H1 (cell line): ENCODE measurements at regions not wholly inside any gene's neighbourhood (a gene's known extent, or its start where the extent isn't known, plus 50 kb on each side); places are given as distances from the start of the nearest gene placed in this dataset.

ENCODE experiments used
- CTCF ChIA-PET: fragments of 300-600 bp; sonication (Branson Sonifier 250); formaldehyde crosslinking; loops from one replicate; lab custom pipeline; 2021; ENCODE audit not compliant: partially characterized antibody; lab: Charles Lee
- POLR2A ChIA-PET: fragments of 300-600 bp; sonication (Branson Sonifier 250); formaldehyde crosslinking; loops from one replicate; lab custom pipeline; 2021; ENCODE audit warnings: inconsistent platforms; ENCODE audit not compliant: partially characterized antibody; lab: Charles Lee
- DNase-seq, 2 experiments: peaks; one replicate each; pipeline versions ENCODE4 v3.0.0 to v3.0.0-alpha.2; 2010 to 2022; ENCODE audit warnings: low spot score in 2 of 2, low read depth in 1 of 2, mixed read lengths in 1 of 2
- FAIRE-seq: peaks from 2 replicates; lab custom pipeline; 2011; peaks lifted over from hg19 to GRCh38; lab: Jason Lieb, UNC
- H2AFZ ChIP-seq: 2 replicates; pipeline ENCODE4 v1.8.1; 2012; ENCODE audit warnings: low read length, inconsistent platforms
- H2AK5ac ChIP-seq: 2 replicates; pipeline ENCODE4 v1.6.1; 2013; ENCODE audit warnings: low read depth, low read length
- H2BK120ac ChIP-seq: replicated peaks from 2 replicates; pipeline ENCODE3; 2013; ENCODE audit warnings: low read depth, low read length, inconsistent platforms
- H2BK12ac ChIP-seq: 2 replicates; pipeline ENCODE4 v1.6.1; 2013; ENCODE audit warnings: low read depth, low read length
- H2BK15ac ChIP-seq: 2 replicates; pipeline ENCODE4 v1.6.1; 2013; ENCODE audit warnings: low read length
- H2BK20ac ChIP-seq: 2 replicates; pipeline ENCODE4 v1.6.1; 2013; ENCODE audit warnings: low read length
- H2BK5ac ChIP-seq: 2 replicates; pipeline ENCODE4 v1.6.1; 2013; ENCODE audit warnings: low read depth, low read length
- H3K14ac ChIP-seq: 2 replicates; pipeline ENCODE4 v1.6.1; 2013; ENCODE audit warnings: inconsistent platforms; ENCODE audit not compliant: insufficient read length
- H3K18ac ChIP-seq: 2 replicates; pipeline ENCODE4 v1.6.1; 2013; ENCODE audit warnings: low read length; ENCODE audit errors: extremely low read depth
- H3K23ac ChIP-seq: 2 replicates; pipeline ENCODE4 v1.6.1; 2013; ENCODE audit warnings: inconsistent platforms; ENCODE audit not compliant: insufficient read length
- H3K23me2 ChIP-seq: 2 replicates; pipeline ENCODE4 v1.6.1; 2013; ENCODE audit warnings: low read depth, low read length
- H3K27ac ChIP-seq: 2 replicates; pipeline ENCODE4 v1.6.1; 2011; ENCODE audit warnings: low read depth, low read length, inconsistent platforms
- H3K27me3 ChIP-seq, 4 experiments: replicated peaks in 1 of 4; 1 replicate in 1 of 4; 2 replicates in 3 of 4; pipeline versions ENCODE4 v1.6.1 to v1.8.1; 2011 to 2013; ENCODE audit warnings: low read length in 3 of 4, mild to moderate bottlenecking in 3 of 4, inconsistent platforms in 2 of 4, mixed read lengths in 2 of 4, moderate library complexity in 1 of 4; ENCODE audit not compliant: control insufficient read depth in 3 of 4, insufficient read depth in 3 of 4; ENCODE audit errors: extremely low read depth in 1 of 4
- H3K36me3 ChIP-seq, 4 experiments: 2 replicates each; pipeline versions ENCODE4 v1.6.1 to v1.8.1; 2011 to 2013; ENCODE audit warnings: mild to moderate bottlenecking in 4 of 4, low read length in 3 of 4, moderate library complexity in 2 of 4, control low read depth in 1 of 4, inconsistent platforms in 1 of 4; ENCODE audit not compliant: insufficient read depth in 4 of 4, control insufficient read depth in 2 of 4
- H3K4ac ChIP-seq: replicated peaks from 2 replicates; pipeline ENCODE3; 2013; ENCODE audit warnings: low read length, low read depth, mixed read lengths, inconsistent platforms; ENCODE audit not compliant: insufficient read length
- H3K4me1 ChIP-seq, 4 experiments: replicated peaks in 1 of 4; 1 replicate in 1 of 4; 2 replicates in 3 of 4; pipeline versions ENCODE4 v1.6.1 to v1.8.1; 2011 to 2013; ENCODE audit warnings: low read length in 3 of 4, inconsistent platforms in 2 of 4, mixed read lengths in 1 of 4; ENCODE audit not compliant: insufficient read depth in 4 of 4, control insufficient read depth in 3 of 4
- H3K4me2 ChIP-seq, 2 experiments: 2 replicates each; pipeline versions ENCODE4 v1.6.1 to v1.8.1; 2011 to 2013; ENCODE audit warnings: low read depth in 2 of 2, low read length in 2 of 2, control low read depth in 1 of 2, inconsistent platforms in 1 of 2, mild to moderate bottlenecking in 1 of 2; ENCODE audit not compliant: insufficient read depth in 1 of 2
- H3K4me3 ChIP-seq, 4 experiments: fragments of 200-600, 300-600 bp in 1 of 4; sonication (generic), shearing (Covaris generic), sonication (Bioruptor Twin) in 1 of 4; 2 replicates each; pipeline versions ENCODE4 v1.5.1 to v1.8.1; 2011 to 2016; ENCODE audit warnings: low read length in 4 of 4, low read depth in 3 of 4, control low read depth in 2 of 4, inconsistent platforms in 2 of 4, mild to moderate bottlenecking in 2 of 4, mixed read lengths in 1 of 4, moderate library complexity in 1 of 4; ENCODE audit not compliant: insufficient read depth in 2 of 4; ENCODE audit errors: extremely low read depth in 1 of 4
- H3K56ac ChIP-seq: replicated peaks from 2 replicates; pipeline ENCODE3; 2013; ENCODE audit warnings: low read depth, mild to moderate bottlenecking, mixed read lengths, low read length, inconsistent platforms; ENCODE audit not compliant: insufficient read length
- H3K79me1 ChIP-seq: 2 replicates; pipeline ENCODE4 v1.6.1; 2013; ENCODE audit warnings: low read depth, low read length, control low read depth
- H3K79me2 ChIP-seq, 2 experiments: 2 replicates each; pipeline versions ENCODE4 v1.6.1 to v1.8.1; 2012 to 2013; ENCODE audit warnings: low read length in 2 of 2, mild to moderate bottlenecking in 2 of 2, inconsistent platforms in 1 of 2; ENCODE audit not compliant: insufficient read depth in 2 of 2, control insufficient read depth in 1 of 2
- H3K9ac ChIP-seq, 4 experiments: replicated peaks in 1 of 4; 1 replicate in 1 of 4; 2 replicates in 3 of 4; pipeline versions ENCODE4 v1.6.1 to v1.8.1; 2011 to 2013; ENCODE audit warnings: low read depth in 3 of 4, low read length in 3 of 4, control low read depth in 2 of 4, mild to moderate bottlenecking in 2 of 4, moderate library complexity in 2 of 4, inconsistent platforms in 1 of 4; ENCODE audit errors: extremely low read depth in 1 of 4
- H3K9me3 ChIP-seq, 2 experiments: 2 replicates each; pipeline versions ENCODE4 v1.6.1 to v1.8.1; 2012 to 2013; ENCODE audit warnings: mild to moderate bottlenecking in 2 of 2, moderate library complexity in 2 of 2, control low read depth in 1 of 2, inconsistent platforms in 1 of 2, low read depth in 1 of 2, low read length in 1 of 2, mixed read lengths in 1 of 2; ENCODE audit not compliant: insufficient read depth in 2 of 2
- H4K20me1 ChIP-seq, 2 experiments: replicated peaks in 1 of 2; 2 replicates each; pipeline versions ENCODE3 to v1.8.1; 2011 to 2013; ENCODE audit warnings: inconsistent platforms in 2 of 2, low read length in 2 of 2, mild to moderate bottlenecking in 1 of 2; ENCODE audit not compliant: insufficient read depth in 2 of 2, control insufficient read depth in 1 of 2
- H4K5ac ChIP-seq: 2 replicates; pipeline ENCODE4 v1.6.1; 2013; ENCODE audit warnings: low read length, low read depth, mixed read lengths, inconsistent platforms; ENCODE audit not compliant: insufficient read length
- H4K8ac ChIP-seq: 2 replicates; pipeline ENCODE4 v1.8.0; 2013; ENCODE audit warnings: mild to moderate bottlenecking, moderate library complexity, low read length, inconsistent platforms; ENCODE audit not compliant: insufficient read depth; ENCODE audit errors: extremely low read depth
- H4K91ac ChIP-seq: replicated peaks from 2 replicates; pipeline ENCODE3; 2013; ENCODE audit warnings: low read length, mixed read lengths, inconsistent platforms; ENCODE audit not compliant: insufficient read length
- BCL11A ChIP-seq, 2 experiments: IDR thresholded peaks; one replicate each; pipeline ENCODE4 v1.6.1; 2011; ENCODE audit warnings: low read depth in 2 of 2, low read length in 2 of 2, mild to moderate bottlenecking in 2 of 2
- BRCA1 ChIP-seq: IDR thresholded peaks from 2 replicates; pipeline ENCODE4 v1.6.1; 2012; ENCODE audit warnings: low read depth, low read length, improper control_type of control experiment
- EP300 ChIP-seq, 2 experiments: IDR thresholded peaks; 1 replicate in 1 of 2; 2 replicates in 1 of 2; pipeline ENCODE4 v1.6.1; 2011 to 2012; ENCODE audit warnings: low read depth in 2 of 2, low read length in 2 of 2, mild to moderate bottlenecking in 2 of 2, borderline replicate concordance in 1 of 2, inconsistent platforms in 1 of 2, moderate library complexity in 1 of 2
- EZH2 ChIP-seq: fragments of 200-600 bp; sonication (generic); IDR thresholded peaks from 2 replicates; pipeline ENCODE4 v1.7.1; 2012; ENCODE audit warnings: low read depth, mild to moderate bottlenecking, moderate library complexity, low read length, inconsistent platforms; ENCODE audit not compliant: severe bottlenecking
- GABPA ChIP-seq: IDR thresholded peaks from 2 replicates; pipeline ENCODE4 v1.6.1; 2011; ENCODE audit warnings: mild to moderate bottlenecking, low read length, moderate library complexity, borderline replicate concordance; ENCODE audit not compliant: insufficient read depth
- NRF1 ChIP-seq: IDR thresholded peaks from 2 replicates; pipeline ENCODE4 v1.6.1; 2011; ENCODE audit warnings: mild to moderate bottlenecking, low read depth, low read length, improper control_type of control experiment
- WGBS, 2 experiments: shearing (Covaris generic) in 1 of 2; methylation state at CpG; one replicate each; pipeline versions ENCODE4 v1.1.6 to v1.1.7; 2013 to 2015; ENCODE audit warnings: low lambda C conversion rate in 2 of 2, mixed read lengths in 2 of 2, inconsistent platforms in 1 of 2, low coverage in 1 of 2, missing lambda C conversion rate in 1 of 2; ENCODE audit not compliant: insufficient replicate concordance in 2 of 2, insufficient coverage in 1 of 2, insufficient read length in 1 of 2; ENCODE audit errors: extremely low coverage in 1 of 2, missing lambda C conversion rate in 1 of 2; 5-methylcytosine and 5-hydroxymethylcytosine counted together

GRCh38 chr18:55121397-55122170 lies 162.3 kb upstream of the CCDC68 start:
- no peak overlapping the region for H2BK20ac ChIP-seq
- no peaks in the 10 kb centered on the region for H3K79me1 ChIP-seq
- H2BK120ac ChIP-seq = no peak overlapping the region
- H2BK12ac ChIP-seq = no peak overlapping the region
- 92% methylated on average over 10 of the region's 10 CpGs; no CpG with 5 or more reads in 1 of the 2 experiments for WGBS, 2 experiments
- H4K20me1 ChIP-seq = no peaks in the 10 kb centered on the region
- no peak overlapping the region for H4K5ac ChIP-seq
- ChIA-PET CTCF (no interaction called here), POLR2A (no interaction called here)
- no peak overlapping the region for H4K91ac ChIP-seq
- H3K4ac ChIP-seq = no peak overlapping the region
- H3K27ac ChIP-seq = no peak overlapping the region
- DNase-seq (no peak), FAIRE-seq (no peak)
- H3K18ac ChIP-seq = no peak overlapping the region
- H3K14ac ChIP-seq = no peak overlapping the region
- H2BK15ac ChIP-seq = no peak overlapping the region
- no peak overlapping the region for H3K23ac ChIP-seq
- no peak overlapping the region for H4K8ac ChIP-seq
- no peak overlapping the region for H3K4me3 ChIP-seq
- H2AK5ac ChIP-seq = no peak overlapping the region
- no peaks in the 10 kb centered on the region for H3K36me3 ChIP-seq
- H2AFZ ChIP-seq = no peak overlapping the region
- H3K4me1 ChIP-seq = no peaks in the 10 kb centered on the region
- no peak overlapping the region for H2BK5ac ChIP-seq
- no peaks in the 10 kb centered on the region for H3K23me2 ChIP-seq
- no peaks in the 10 kb centered on the region for H3K9me3 ChIP-seq
- H3K4me2 ChIP-seq = no peak overlapping the region
- H3K56ac ChIP-seq = no peak overlapping the region
- H3K27me3 ChIP-seq = no peaks in the 10 kb centered on the region
- no peak overlapping the region for H3K9ac ChIP-seq
- no peaks in the 10 kb centered on the region for H3K79me2 ChIP-seq
- no peak for TF ChIP-seq BCL11A (IDR thresholded peaks at IDR 0.05; ENCODE audit: low read depth in 2 of 2, low read length in 2 of 2)
- TF ChIP-seq EZH2 = no peak
- TF ChIP-seq NRF1 = no peak
- TF ChIP-seq BRCA1 = no peak
- TF ChIP-seq EP300 (IDR thresholded peaks at IDR 0.05; ENCODE audit: borderline replicate concordance in 1 of 2, low read depth in 2 of 2, low read length in 2 of 2) = no peak
- no peak for TF ChIP-seq GABPA
